GM12864 (cell line): ENCODE measurements at regions not wholly inside any gene's neighbourhood (a gene's known extent, or its start where the extent isn't known, plus 50 kb on each side); places are given as distances from the start of the nearest gene placed in this dataset.

ENCODE experiments used
- DNase-seq: peaks from one replicate; pipeline ENCODE4 v3.0.0-alpha.2; 2011; ENCODE audit warnings: low read depth
- H3K4me3 ChIP-seq: 2 replicates; pipeline ENCODE4 v1.5.1; 2011; ENCODE audit warnings: mild to moderate bottlenecking, low read depth, low read length, control low read depth
- TF ChIP-seq, protein P1 (sequence below): IDR thresholded peaks from 2 replicates; pipeline ENCODE4 v1.5.1; 2011; ENCODE audit warnings: low read depth, mild to moderate bottlenecking, moderate library complexity, low read length, control low read depth, inconsistent platforms; ENCODE audit errors: missing control alignments

DNA sequence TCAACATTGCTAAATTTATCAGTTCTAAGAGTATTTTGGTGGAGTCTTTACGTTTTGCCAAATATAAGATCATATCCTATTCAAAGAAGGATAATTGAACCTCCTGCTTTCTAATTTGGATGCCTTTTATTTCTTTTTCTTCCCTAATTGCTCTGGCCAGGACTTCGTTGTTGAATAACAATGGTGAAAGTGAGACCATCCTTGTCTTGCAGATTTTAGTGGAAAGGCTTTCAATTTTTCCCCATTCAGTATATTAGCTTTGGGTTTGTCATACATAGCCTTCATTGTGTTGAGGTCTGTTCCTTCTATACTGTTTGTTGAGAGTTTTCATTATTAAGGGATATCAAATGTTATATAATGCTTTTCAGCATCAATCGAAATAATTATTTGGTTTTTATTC lies 1974.2 kb upstream of the ACO1 start:
- TF ChIP-seq, protein P1, sequence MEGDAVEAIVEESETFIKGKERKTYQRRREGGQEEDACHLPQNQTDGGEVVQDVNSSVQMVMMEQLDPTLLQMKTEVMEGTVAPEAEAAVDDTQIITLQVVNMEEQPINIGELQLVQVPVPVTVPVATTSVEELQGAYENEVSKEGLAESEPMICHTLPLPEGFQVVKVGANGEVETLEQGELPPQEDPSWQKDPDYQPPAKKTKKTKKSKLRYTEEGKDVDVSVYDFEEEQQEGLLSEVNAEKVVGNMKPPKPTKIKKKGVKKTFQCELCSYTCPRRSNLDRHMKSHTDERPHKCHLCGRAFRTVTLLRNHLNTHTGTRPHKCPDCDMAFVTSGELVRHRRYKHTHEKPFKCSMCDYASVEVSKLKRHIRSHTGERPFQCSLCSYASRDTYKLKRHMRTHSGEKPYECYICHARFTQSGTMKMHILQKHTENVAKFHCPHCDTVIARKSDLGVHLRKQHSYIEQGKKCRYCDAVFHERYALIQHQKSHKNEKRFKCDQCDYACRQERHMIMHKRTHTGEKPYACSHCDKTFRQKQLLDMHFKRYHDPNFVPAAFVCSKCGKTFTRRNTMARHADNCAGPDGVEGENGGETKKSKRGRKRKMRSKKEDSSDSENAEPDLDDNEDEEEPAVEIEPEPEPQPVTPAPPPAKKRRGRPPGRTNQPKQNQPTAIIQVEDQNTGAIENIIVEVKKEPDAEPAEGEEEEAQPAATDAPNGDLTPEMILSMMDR: no peak
- no peak overlapping the region for H3K4me3 ChIP-seq
- no peak for DNase-seq

DNA sequence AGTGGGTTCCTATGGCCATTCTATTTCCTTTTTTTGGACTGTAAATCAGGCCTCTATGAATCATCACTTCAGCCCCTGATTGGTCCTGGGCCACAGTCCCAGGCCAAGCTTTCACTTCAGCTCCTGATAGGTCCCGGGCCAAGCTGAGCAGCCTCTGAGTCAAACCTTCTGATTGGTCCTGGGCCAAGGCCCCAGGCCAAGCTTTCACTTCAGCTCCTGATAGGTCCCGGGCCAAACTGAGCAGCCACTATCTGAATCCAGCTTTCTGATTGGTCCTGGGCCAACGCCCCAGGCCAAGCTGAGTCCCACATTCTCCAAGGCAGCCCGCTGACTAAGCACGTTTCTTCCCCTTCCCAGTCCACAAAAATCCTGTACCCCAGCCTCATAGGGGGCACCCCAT lies 1972.9 kb upstream of the ACO1 start:
- H3K4me3 ChIP-seq: no peak overlapping the region
- TF ChIP-seq, protein P1: no peak
- no peak for DNase-seq

GRCh38 chr9:30459156-30459555 lies 1925.3 kb upstream of the ACO1 start:
- no peak for DNase-seq
- no peak overlapping the region for H3K4me3 ChIP-seq
- TF ChIP-seq, protein P1: no peak

GRCh38 chr9:30476826-30477225 lies 1907.6 kb upstream of the ACO1 start:
- H3K4me3 ChIP-seq: no peak overlapping the region

GRCh38 chr9:30478684-30479083 lies 1905.8 kb upstream of the ACO1 start:
- H3K4me3 ChIP-seq: no peak overlapping the region
- DNase-seq: no peak
- TF ChIP-seq, protein P1: no peak

More at GRCh38 chr9:30476826-30477225, 1907.6 kb upstream of the ACO1 start:
- DNase-seq: no peak
- TF ChIP-seq, protein P1: no peak

GRCh38 chr9:30482499-30482898 lies 1901.9 kb upstream of the ACO1 start:
- TF ChIP-seq, protein P1: no peak
- no peak for DNase-seq
- H3K4me3 ChIP-seq: no peak overlapping the region

- TF ChIP-seq, protein P1: no peak
- DNase-seq: no peak
- H3K4me3 ChIP-seq: no peak overlapping the region
These were observed 1899.8 kb upstream of the ACO1 start for GRCh38 chr9:30484690-30485089.
